GM12891 (cell line): ENCODE measurements at regions not wholly inside any gene's neighbourhood (a gene's known extent, or its start where the extent isn't known, plus 50 kb on each side); places are given as distances from the start of the nearest gene placed in this dataset.

Source experiments
- POLR2A ChIP-seq: IDR thresholded peaks from 2 replicates; pipeline ENCODE4 v1.6.1; 2011; ENCODE audit warnings: low read depth, low read length, control low read depth
- POLR2AphosphoS5 ChIP-seq: IDR thresholded peaks from 2 replicates; pipeline ENCODE4 v1.6.1; 2011; ENCODE audit warnings: low read depth, low read length, control low read depth

- TF ChIP-seq POLR2A (no peak), POLR2AphosphoS5 (no peak)
Measured at GRCh38 chrX:65253817-65254216, 277.6 kb upstream of the ZC4H2 start.
